Right hindlimb (tissue), 1 donor: ENCODE measurements at regions not wholly inside any gene's neighbourhood (a gene's known extent, or its start where the extent isn't known, plus 50 kb on each side); places are given as distances from the start of the nearest gene placed in this dataset.

Experiments used
- DNase-seq: peaks from one replicate; pipeline ENCODE4 v3.0.0-alpha.2; 2018

DNA sequence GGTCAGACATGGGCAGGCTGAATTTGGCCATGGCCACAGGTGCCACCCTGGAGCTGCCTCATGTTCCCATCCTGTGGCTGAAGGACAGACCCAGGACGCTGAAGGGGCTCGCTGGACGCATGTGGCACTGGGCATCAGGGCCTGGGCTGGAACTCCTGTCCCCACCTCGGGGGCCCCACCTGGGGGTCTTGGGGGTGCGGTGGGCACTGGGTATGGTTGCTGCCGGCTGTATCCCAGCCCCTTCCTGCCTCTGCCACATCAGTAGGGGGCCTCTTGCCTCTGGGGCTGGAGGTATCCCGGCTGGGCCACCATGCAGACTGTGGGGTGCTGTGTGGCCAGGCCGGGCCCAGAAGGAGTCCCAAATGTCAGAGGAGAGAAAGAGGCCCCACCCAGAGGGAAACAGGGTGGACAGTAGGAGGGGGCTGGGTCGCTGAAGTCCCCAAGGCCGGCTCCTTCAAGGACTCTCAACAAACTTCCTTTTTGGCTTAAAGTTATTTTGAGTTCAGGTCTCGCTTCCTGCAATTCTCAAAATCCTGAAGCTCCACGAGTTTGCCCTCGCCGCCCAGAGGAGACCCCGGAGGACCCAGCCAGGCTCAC, 78.7 kb downstream of the SIK1 start:
- no peak for DNase-seq

DNA sequence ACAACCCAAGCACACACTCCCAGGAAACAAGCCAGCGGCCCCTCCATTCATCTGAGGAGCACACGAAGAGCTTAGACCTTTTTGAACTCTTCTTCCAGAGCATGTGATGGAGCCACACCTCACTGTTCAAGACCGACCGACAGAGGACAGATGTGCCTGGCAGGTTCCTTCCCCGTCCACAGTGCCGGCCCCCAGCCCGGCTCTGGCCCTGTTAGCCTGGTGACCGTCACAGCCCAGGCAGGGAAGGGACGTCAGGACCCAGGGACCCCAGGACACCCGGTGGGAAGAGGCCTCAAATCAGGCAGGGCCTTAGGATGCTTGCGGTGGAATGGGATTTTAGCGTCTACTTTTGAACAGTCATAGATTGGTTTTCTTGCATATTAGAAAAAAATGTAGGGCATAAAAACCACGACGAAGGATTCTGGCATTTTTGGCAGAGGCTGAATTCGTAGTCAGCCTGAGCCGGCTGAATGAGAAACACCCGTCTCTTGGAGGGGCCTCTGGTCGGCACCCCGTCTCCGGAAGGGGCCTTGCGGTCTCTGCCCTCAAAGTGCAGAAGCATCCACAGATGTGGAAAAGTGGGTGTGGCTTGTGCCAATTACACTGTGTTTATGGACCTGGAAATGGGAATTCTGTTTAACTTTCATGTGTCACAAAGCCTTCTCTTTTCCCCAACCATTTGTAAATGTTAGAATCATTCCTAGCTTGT, 79.3 kb downstream of the SIK1 start:
- peak; percentile 62 for DNase-seq

DNA sequence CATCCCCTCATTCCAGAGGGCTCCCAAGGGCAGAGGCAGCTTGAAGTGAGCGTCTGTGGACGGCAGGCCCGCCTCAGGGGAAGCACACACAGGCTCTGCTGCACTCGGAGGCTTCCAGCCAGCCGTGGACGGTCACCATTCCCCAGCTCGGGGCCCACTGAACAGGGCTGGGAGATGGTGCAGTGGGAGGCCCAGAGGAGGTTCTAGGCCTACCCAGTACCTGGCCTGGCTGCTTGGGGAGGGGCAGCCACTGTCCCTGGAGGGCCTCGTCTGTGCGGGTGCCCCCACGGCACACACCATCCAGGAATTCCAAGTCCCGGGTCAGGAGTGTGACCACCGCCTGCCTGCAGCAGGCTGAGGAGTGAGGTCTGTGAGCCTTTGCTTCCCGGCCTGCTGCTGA, 80.4 kb downstream of the SIK1 start:
- DNase-seq, result no peak

DNA sequence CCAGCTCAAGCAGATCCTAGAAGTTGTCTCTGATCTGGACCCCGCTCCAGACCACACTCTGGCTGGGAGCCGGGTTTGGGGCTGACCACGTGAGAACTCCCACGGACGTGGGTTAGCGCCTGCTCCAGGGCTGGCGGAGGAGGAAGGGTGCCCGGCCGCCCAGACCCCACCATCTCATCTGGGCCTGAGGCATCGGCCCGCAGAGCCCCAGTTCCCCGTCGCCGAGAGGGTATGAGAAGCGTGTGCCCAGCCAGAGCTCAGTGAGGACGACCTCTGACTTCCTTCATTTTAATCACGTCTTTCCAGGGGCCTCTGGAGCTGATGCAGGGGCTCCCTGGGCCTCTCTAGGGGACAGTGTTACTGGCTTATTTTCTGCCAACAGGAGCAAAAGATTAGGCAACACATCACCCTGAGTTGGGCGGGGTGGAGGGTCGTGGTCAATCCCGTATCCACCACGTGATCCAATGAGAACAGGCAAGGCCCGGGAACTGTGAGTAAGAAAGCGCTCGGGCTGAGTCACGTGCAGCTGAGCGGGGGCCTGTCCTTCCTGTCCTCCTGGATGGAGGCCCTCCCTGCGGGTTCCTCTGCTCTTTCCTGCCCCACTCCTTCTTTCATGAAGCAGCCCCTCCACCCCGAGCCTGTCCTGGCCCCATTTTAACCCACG, 81.1 kb downstream of the SIK1 start:
- peak; percentile 75 for DNase-seq

DNA sequence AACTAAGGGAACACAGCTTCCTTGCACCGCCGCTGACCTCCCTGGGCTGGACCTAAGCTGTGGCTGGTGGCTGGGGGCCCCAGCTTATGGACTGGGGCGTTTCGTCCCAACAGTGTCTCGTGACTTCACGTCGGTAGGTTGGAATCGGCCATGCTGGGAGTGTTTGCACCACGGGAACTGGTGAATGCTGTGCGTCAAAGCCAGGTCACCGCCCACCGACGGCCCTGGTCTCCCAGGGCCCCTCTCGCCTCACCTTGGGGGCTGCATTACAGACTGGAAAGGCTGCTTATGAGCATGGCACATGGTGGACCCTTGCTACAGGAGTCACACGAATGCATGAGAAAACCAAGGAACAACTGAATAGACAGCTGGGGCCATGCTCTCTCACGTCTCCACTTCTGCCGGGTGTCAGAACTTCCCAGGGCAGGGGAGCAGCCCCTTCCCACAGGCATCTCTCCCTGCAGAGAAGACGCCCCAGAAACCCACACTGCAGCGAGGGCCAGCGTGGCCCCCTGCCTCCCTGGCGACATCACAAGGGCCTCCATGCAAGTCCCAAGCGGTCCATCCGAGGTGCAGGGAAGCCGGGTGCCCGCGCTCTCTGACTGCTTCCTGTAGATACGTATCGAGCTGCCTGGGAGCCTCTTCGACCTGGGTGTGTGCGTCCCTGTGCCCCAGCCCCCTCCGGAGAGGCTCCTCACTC, 81.7 kb downstream of the SIK1 start:
- no peak for DNase-seq

DNA sequence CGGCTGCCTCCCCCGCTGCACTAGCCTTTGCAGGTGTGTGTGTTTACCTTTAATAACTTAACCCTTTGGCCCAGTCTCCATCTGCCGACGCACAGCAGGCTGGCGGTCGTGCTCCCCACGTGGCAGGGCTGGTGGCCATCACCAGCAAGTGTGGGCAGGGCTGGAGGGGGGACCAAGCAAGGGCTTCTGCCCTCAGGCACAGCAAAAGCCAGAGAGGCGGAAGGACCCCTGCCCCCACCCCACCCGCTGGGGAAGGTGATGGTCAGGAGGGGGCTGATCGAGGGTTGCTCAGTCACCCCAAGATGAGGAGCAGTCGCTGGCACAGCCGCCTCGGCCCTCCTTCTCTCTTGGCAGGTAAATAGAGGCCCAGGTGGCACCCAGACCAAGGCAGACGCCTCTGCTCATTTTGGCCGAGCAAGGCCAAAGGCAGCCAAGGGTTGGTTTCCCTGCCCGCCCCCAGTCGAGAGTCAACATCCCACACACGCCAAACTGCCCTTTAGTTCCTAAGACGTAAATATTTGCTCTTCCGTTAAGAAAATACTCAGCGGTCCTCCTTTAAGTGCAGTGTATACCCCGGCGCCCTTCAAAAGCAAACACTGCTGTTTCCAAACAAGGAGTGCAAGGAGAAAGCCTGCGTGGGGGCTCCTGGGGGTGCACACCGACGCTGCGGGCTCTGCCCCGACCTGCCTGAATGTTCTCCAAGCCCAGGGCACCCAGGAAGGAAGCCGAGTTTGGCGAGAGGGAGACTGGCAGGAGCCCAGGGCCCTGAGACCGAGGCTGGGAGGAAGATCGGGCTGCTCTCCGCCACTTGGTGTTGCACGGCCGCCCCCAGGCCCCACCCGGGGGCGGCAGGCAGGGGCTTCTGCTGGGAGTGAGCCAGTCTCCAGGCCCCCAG, 82.7 kb downstream of the SIK1 start:
- DNase-seq, result no peak

DNA sequence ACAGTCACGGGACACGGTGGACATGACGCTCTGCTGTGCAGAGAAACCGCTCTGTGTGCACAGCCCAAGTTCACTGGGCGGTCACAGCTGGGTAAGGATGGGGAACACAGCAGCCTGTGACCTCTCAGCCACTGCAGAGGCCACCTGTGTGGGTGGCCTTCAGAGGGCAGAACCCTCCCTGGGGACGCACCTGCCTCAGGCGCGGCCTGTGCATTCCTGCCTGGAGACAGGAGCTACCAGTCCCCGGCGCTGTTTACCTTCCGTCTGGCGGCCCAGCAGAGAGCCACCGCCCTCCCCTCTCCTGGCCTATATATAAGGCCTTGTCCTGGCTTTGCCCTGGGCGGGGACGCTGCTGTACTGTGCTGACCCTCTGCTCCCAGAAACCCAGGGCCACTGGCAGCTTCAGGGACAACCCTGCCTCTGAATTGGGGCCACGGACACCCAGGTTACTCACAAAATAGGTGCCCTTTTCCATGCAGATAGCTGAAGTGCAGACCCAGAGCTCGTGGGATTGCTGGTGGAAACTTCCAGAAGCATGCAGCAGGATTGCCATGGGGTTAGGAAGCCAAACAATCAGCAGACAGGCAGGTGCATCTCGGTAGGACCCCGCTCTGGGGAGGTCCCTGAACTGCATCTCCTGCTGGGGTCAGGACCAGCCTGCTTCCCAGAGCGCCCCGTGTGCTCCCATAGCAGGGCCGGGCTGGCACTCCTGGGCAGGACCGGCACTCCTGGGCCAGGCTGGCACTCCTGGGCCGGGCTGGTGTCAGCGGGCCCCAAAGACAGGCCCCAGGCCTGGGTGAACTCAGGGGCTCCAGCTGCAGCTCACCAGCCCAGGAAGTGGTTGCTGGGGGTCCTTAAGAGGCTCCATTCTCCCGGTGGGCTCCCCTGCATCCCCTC, 83.6 kb downstream of the SIK1 start:
- no peak for DNase-seq

DNA sequence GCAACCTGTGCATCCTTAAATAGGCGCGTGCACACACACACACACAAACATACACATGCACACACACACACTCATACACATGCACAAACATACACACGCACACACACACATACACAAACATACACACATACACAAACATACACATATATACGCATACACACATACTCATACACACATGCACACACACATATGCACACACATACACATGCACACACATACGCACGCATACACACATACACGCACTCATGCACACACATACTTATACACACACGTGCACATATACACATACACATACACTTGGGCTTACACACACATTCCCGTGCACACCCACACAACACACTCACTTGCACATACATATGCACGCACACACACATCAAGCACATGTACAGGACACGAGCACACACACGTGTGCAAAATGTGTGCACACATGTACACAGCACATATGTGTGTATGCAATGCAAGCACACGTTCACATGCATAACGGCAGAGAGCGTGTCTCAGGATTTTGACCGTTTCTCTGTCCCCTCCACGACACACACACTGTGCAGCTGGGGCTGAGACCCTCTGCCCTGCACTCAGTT, 84.5 kb downstream of the SIK1 start:
- DNase-seq, result no peak

DNA sequence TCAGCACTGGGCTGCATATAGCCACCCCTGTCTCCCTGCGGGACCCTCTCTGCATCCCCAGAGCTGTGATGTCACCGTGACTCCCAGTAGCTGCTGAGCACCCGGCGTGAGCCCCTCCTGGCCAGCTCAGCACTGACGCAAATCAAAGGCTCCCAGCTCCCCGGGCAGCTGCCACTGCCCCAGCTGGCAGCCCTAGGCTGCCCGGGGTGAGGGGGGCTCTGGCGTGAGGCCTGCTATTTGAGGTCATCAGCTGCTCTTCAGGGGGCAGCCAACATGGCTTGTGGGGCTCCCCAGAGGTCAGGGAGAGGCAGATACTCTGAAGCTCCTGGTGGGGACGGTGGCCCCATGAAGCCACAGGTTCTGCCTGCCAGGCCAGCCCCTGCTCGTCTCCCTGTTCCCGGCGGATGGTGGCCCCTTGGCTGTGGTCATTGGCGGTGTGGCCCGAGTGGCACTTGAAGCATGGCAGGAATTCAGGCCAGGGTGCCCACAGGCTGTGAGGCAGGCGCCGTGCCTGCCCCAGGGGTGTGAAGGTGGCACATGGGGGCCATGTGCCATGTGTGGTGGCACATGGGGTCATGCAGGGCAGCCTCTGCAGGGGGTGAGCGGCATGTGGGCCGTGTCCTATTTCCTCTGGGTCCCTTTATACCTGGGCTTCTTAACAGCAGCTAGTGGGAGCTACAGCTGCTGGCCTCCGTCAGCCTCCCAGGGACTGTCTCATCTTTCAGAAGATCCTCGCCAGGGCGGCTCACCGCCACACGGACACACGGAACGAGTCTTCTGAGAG, 85.4 kb downstream of the SIK1 start:
- peak; percentile 68 for DNase-seq

DNA sequence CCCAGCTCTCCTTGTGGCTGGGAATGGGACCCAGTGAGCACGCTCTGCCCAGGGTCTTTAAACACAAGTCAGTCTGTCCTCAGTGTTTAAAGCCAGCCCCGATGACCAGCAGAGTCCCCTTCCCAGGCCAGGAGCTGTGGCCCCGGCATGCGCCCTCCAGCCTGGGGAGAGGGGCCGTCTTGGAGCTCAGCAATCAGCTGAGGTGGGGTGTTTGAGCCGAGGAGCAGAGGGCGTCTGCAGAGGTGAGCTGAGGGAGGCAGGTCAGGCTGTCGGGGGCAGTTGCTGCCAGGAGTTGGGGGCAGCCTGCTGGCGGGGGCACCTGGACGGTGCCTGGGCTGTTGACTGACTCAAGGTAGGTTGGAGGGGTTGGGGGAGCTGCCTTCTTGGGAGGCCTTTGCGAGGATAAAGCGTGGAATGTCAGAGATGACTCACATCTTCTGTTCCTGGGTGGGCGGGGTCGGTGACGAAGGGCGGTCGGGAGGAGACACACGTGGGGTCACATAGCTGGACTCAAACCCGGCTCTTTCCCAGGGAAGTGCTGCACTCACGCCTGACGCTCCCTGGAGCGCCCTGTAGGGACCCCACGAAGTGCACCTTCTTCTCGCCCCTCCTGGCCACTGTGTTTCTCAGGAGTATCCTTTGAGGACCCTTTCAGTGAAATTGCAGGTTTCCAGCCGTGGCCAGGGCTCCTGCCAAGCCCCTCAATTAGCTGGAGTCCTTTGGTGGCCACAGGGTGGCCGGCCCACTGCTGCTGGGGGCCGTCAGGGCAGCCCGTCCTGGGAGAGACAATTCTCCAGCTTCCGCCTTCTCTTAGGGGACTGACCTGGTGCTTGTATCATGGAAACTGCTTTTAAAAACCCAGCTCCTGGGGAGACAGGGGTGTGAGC, 86.2 kb downstream of the SIK1 start:
- DNase-seq, result no peak

DNA sequence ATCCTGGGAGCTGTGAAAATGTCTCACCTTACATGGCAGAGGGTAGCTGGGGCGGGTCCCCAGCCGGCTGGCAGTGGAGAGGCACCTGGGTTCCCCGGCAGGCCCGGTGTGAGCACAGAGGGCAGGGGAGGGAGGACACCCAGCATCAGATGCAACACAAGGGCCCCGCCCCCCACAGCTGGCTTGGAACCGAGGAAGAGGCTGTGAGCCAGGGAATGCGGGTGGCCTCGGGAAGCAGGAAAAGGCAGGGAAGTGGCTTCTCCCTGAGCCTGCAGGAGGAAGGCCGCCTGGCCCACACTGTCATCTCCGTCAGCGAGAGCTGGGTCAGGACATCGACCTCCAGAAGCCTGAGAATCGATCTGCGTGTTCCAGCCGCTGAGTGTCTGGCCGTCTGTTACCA, 87.3 kb downstream of the SIK1 start:
- DNase-seq, result no peak

DNA sequence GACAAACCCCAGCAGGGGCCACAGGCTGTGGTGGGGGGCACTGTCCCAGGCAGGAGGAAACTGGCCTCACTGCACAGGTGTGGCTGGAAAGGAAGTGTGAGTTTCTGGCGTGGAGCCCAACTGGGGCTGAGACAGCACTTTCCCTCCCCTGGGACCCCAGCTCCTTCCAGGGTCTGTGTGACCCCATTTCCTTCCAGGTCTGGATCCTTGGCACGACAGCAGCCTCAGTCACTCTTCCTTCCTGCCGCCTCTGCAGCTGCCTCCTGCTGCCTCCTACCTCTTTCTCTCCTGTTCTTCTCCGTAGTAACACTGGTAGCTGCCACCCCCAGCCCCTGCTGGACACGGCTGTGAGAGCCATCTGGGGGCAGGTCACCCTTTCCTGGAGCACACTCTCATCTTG, 88.0 kb downstream of the SIK1 start:
- DNase-seq, result no peak

DNA sequence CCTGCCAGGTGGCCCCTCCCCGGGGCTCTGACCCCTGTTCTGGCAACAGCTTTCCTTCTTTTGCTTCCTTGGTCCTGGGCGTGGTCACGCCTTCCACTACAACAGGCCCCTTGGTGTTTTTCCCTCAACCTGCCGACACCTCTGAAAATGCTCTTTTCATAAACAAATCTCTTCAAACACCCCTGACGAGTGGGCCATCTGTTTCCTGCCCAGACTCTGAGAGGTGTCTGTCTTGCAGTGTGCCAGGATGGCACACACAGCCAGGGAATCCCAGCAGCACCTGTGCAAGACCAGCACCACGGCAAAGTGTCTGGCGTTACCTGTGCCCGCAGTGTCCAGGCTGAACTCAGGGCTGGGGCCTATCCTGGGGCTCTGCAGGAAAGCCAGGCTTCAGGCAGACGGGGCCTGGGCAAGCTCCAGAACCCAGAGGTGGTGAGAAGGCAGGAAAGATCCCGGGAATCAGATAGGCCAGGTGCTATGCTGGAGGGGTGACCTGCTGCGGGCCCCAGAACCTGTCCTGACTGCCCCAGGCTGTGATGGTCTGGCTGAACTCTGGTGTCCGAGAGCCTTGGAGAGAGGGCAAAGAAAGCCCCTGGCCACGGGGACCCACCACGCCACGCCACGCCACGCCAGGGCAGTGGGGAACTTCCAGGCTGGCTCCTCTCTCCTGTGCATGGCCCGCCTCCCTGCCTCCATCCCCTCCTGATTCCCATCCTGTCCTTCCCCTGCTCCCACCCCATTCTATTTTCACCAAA, 88.9 kb downstream of the SIK1 start:
- no peak for DNase-seq

DNA sequence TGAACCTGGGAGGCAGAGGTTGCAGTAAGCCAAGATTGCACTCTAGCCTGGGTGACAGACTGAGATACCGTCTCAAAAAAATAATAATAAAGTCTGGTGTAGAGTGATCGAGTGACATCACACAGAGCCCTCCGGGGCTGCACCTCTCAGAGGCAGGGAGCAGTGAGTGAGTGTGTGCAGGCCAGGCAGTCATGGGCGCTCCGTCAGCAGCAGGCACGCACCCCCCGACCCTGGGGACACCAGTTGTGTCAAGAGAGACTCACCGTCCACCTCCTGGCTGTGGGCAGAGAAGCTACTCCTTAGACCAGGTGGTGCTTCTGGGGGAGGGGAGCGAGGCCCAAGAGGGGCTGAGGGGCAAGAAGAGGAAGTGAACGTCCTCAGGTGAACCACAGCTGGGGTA, 91.8 kb downstream of the SIK1 start:
- no peak for DNase-seq

DNA sequence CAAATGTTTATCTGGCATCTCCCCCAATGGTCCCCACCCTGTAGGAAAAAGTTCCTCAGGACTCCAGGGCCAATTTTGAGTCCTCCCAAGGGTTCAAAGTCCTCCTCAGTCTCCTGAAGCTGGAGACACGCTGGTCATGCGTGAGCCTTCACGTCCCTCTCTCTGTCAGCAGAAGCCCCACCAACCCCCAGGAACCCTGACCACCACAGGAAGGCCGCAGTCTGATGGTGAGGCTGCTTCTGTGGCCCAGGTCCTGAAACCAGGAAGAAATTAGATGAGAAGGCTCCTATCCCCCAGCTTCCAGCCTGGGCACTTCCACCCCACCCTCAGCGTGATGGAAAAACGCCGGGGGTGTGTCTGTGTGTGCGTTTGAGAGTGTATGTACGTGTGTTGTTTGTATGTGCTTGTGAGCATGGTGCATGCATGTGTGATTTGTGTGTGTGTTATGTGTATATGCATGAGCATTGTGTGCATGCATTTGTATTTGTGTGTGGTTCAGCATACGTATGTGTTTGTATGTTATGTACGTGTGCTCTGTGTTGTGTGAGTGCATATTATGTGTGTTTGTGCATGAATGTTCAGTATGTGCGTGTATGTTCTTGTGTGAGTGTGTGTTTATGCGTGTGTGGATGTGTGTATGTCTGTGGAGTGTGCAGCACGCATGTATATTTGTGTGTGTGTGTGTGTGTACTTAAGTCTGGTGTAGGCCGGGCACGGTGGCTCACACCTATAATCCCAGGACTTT, 92.5 kb downstream of the SIK1 start:
- no peak for DNase-seq

DNA sequence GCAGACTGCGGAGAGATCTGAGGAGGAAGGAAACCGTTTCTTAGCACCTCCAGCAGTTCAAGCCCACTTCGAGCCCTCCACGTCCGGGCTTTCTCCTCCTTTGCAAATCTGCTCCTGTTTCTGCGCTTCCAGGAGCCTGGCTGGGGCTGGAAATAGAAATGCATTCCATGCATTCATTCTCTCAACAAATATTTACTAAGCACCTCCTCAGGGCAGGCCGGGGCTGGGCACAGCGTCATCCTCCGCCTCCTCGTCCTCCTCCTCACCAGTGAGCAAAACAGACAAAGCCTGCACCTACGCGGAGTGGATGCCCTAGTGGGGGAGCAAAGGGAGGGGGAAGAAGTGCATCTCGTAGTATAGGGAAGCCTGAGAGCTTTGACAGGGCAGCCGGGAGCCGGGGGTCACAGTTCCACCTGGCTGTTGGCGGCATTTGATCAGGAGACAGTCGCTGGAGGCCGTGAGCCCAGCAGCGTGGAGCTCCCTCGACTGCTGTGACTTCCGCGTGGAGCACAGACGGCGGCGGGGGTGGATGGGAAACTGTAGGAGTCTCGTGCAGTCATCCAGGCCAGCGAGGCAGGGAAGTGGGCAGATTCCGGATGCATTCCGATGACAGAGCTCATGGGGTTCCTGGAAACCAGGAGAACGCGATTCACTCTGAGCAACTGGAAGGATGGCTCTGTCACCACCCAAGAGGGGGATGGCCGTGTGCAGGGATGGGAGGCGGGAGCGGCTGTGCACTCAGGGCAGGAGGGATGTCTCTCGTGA, 93.5 kb downstream of the SIK1 start:
- DNase-seq, result peak; percentile 75

DNA sequence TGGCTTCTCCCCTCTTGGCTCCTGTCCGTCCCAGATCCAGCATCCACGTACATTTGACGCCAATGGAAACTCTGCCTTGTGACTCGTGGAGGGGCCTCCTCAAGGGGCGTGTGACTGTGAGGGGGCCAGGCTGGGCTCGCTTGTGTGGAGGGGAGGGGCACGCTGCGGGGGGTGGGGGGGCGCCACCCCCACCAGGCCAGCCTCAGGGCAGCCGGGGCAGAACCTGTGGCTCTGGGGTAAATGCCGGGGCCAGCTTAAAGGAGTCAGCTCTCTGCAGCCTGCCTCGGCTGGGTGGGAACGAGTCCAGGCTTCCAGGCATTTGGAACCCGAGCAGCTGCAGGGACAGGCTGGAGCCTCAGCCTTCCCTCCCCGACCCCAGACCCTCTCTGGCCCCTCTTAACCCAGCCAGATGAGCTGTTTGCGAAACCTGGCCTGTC, 94.1 kb downstream of the SIK1 start:
- DNase-seq, result peak; percentile 81
